ENCODE measurements at regions not wholly inside any gene's neighbourhood (a gene's known extent, or its start where the extent isn't known, plus 50 kb on each side); places are given as distances from the start of the nearest gene placed in this dataset.

DNA sequence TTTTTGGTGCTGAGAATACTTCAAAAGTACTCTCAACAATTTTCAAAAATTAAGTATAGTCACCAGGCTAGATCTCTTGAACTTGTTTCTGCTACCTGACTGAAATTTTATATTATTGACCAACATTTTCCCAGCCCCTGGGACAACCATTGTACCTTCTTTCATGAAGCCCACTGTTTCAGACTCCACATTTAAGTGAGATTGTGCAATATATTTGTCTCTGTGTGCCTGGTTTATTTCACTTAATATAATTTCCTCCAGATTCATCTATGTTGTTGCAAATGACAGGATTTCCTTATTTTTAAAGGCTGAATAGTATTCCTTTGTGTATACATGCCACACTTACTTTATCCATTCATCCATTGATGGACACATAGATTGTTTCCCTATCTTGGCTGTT, 354.2 kb upstream of the VRK2 start:
- CTCF ChIA-PET = no interaction called here
- Histone ChIP-seq H3F3A (replicated peaks; ENCODE audit: insufficient read depth) (no peaks in the 10 kb centered on the region), H3K79me2 (ENCODE audit: insufficient read depth) (no peaks in the 10 kb centered on the region), H3K4me1 (ENCODE audit: control insufficient read depth in 1 of 2, insufficient read depth in 2 of 2, low read depth in 1 of 2, low read length in 1 of 2) (no peaks in the 10 kb centered on the region), H3K9me3 (no peaks in the 10 kb centered on the region), H3K4me2 (no peak overlapping the region), H3K9ac (no peak overlapping the region), H4K20me1 (ENCODE audit: insufficient read depth) (no peaks in the 10 kb centered on the region), H3K27me3 (ENCODE audit: insufficient read depth) (no peaks in the 10 kb centered on the region; the same call in 1 of the 2 replicates), H3K9me2 (no peaks in the 10 kb centered on the region), H3K4me3 (ENCODE audit: low read depth in 2 of 2, low read length in 1 of 2) (no peak overlapping the region), H3K36me3 (replicated peaks in 1 of 2; ENCODE audit: control insufficient read depth in 1 of 2, insufficient read depth in 2 of 2, low read length in 1 of 2) (no peaks in the 10 kb centered on the region), H2AFZ (ENCODE audit: low read depth) (no peak overlapping the region), H3K27ac (ENCODE audit: low read depth in 2 of 2, low read length in 1 of 2) (no peak overlapping the region)
- DNase-seq = no peak
- POLR2A ChIA-PET = no interaction called here
- TF ChIP-seq ELF1 (IDR thresholded peaks at IDR 0.05) (no peak), GATA2 (CRISPR knock-in tag; IDR thresholded peaks at IDR 0.05) (no peak), TAF1 (IDR thresholded peaks at IDR 0.05; ENCODE audit: borderline replicate concordance, low read depth, low read length) (no peak), YY1 (IDR thresholded peaks at IDR 0.05; ENCODE audit: low read depth) (no peak), NFIC (IDR thresholded peaks at IDR 0.05; ENCODE audit: borderline replicate concordance) (no peak), EP300 (IDR thresholded peaks at IDR 0.05; ENCODE audit: borderline replicate concordance in 1 of 2, low read depth in 1 of 2, low read length in 1 of 2) (no peak), RAD21 (IDR thresholded peaks at IDR 0.05; ENCODE audit: low read length) (no peak), GABPA (IDR thresholded peaks at IDR 0.05; ENCODE audit: low read depth) (no peak), FOXM1 (IDR thresholded peaks at IDR 0.05; ENCODE audit: low read depth) (no peak), TEAD4 (IDR thresholded peaks at IDR 0.05; ENCODE audit: borderline replicate concordance, insufficient read depth) (no peak), RXRA (IDR thresholded peaks at IDR 0.05; ENCODE audit: borderline replicate concordance, low read depth) (no peak)
- TF ChIP-seq, protein P1, sequence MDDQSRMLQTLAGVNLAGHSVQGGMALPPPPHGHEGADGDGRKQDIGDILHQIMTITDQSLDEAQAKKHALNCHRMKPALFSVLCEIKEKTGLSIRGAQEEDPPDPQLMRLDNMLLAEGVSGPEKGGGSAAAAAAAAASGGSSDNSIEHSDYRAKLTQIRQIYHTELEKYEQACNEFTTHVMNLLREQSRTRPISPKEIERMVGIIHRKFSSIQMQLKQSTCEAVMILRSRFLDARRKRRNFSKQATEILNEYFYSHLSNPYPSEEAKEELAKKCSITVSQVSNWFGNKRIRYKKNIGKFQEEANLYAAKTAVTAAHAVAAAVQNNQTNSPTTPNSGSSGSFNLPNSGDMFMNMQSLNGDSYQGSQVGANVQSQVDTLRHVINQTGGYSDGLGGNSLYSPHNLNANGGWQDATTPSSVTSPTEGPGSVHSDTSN (IDR thresholded peaks at IDR 0.05) = no peak
- TF ChIP-seq, protein P2, sequence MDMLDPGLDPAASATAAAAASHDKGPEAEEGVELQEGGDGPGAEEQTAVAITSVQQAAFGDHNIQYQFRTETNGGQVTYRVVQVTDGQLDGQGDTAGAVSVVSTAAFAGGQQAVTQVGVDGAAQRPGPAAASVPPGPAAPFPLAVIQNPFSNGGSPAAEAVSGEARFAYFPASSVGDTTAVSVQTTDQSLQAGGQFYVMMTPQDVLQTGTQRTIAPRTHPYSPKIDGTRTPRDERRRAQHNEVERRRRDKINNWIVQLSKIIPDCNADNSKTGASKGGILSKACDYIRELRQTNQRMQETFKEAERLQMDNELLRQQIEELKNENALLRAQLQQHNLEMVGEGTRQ (IDR thresholded peaks at IDR 0.05; ENCODE audit: borderline replicate concordance, low read depth, low read length) = no peak
- TF ChIP-seq, protein P3, sequence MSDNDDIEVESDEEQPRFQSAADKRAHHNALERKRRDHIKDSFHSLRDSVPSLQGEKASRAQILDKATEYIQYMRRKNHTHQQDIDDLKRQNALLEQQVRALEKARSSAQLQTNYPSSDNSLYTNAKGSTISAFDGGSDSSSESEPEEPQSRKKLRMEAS (IDR thresholded peaks at IDR 0.05; ENCODE audit: low read depth) = no peak

DNA sequence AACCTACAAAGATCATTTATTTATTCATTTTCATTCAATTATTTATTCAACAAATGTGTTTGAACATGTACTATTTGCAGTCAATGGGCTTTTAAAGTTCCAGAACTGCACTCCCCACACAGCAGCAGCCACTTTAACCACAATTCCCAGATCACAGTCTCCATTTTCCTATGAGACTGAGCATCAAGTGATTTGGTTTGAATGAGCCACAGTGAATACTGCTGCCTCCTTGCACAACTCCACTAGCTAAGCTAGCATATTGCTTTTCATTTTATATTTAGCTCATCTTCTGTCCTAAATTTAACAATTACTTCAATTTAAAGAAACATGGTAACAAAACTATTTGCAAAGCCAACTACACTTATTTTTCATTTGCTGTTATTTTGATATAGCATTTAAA, 353.4 kb upstream of the VRK2 start:
- ChIA-PET POLR2A (no interaction called here), CTCF (interaction anchor here (1.5 kb wide), 1 partner anchor 27 kb away, joined by 7 read pairs; no protein-coding TSS in a partner anchor)
- no peak overlapping the region for H3K9ac ChIP-seq

More for the DNA sequence above, 353.4 kb upstream of the VRK2 start:
- Histone ChIP-seq H3K4me2 (no peak overlapping the region), H3K27me3 (ENCODE audit: insufficient read depth) (no peaks in the 10 kb centered on the region; the same call in 1 of the 2 replicates), H3K4me3 (ENCODE audit: low read depth in 2 of 2, low read length in 1 of 2) (no peak overlapping the region), H3K79me2 (ENCODE audit: insufficient read depth) (no peaks in the 10 kb centered on the region), H3K4me1 (ENCODE audit: control insufficient read depth in 1 of 2, insufficient read depth in 2 of 2, low read depth in 1 of 2, low read length in 1 of 2) (no peaks in the 10 kb centered on the region), H3F3A (replicated peaks; ENCODE audit: insufficient read depth) (no peaks in the 10 kb centered on the region), H3K27ac (ENCODE audit: low read depth in 2 of 2, low read length in 1 of 2) (no peak overlapping the region), H3K9me3 (no peaks in the 10 kb centered on the region), H4K20me1 (ENCODE audit: insufficient read depth) (no peaks in the 10 kb centered on the region), H2AFZ (ENCODE audit: low read depth) (no peak overlapping the region), H3K36me3 (replicated peaks in 1 of 2; ENCODE audit: control insufficient read depth in 1 of 2, insufficient read depth in 2 of 2, low read length in 1 of 2) (no peaks in the 10 kb centered on the region), H3K9me2 (no peaks in the 10 kb centered on the region)
- no peak for DNase-seq
- TF ChIP-seq MEF2A (IDR thresholded peaks at IDR 0.05; ENCODE audit: borderline replicate concordance, low read depth) = no peak
- TF ChIP-seq, protein P4, sequence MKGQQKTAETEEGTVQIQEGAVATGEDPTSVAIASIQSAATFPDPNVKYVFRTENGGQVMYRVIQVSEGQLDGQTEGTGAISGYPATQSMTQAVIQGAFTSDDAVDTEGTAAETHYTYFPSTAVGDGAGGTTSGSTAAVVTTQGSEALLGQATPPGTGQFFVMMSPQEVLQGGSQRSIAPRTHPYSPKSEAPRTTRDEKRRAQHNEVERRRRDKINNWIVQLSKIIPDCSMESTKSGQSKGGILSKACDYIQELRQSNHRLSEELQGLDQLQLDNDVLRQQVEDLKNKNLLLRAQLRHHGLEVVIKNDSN (IDR thresholded peaks at IDR 0.05; ENCODE audit: borderline replicate concordance, low read depth) = no peak
- no peak for TF ChIP-seq NRF1 (IDR thresholded peaks at IDR 0.05; ENCODE audit: low read depth, low read length)
- no peak for TF ChIP-seq SMC3 (IDR thresholded peaks at IDR 0.05; ENCODE audit: low read depth, low read length)
- TF ChIP-seq RAD21 (IDR thresholded peaks at IDR 0.05; ENCODE audit: low read length) = no peak
- TF ChIP-seq TEAD4 (IDR thresholded peaks at IDR 0.05; ENCODE audit: borderline replicate concordance, insufficient read depth) = no peak
- no peak for TF ChIP-seq EP300 (IDR thresholded peaks at IDR 0.05; ENCODE audit: borderline replicate concordance in 1 of 2, low read depth in 1 of 2, low read length in 1 of 2)
- no peak for TF ChIP-seq FOXM1 (IDR thresholded peaks at IDR 0.05; ENCODE audit: low read depth)
- no peak for TF ChIP-seq RFX5 (IDR thresholded peaks at IDR 0.05; ENCODE audit: low read length)
- TF ChIP-seq, protein P5, sequence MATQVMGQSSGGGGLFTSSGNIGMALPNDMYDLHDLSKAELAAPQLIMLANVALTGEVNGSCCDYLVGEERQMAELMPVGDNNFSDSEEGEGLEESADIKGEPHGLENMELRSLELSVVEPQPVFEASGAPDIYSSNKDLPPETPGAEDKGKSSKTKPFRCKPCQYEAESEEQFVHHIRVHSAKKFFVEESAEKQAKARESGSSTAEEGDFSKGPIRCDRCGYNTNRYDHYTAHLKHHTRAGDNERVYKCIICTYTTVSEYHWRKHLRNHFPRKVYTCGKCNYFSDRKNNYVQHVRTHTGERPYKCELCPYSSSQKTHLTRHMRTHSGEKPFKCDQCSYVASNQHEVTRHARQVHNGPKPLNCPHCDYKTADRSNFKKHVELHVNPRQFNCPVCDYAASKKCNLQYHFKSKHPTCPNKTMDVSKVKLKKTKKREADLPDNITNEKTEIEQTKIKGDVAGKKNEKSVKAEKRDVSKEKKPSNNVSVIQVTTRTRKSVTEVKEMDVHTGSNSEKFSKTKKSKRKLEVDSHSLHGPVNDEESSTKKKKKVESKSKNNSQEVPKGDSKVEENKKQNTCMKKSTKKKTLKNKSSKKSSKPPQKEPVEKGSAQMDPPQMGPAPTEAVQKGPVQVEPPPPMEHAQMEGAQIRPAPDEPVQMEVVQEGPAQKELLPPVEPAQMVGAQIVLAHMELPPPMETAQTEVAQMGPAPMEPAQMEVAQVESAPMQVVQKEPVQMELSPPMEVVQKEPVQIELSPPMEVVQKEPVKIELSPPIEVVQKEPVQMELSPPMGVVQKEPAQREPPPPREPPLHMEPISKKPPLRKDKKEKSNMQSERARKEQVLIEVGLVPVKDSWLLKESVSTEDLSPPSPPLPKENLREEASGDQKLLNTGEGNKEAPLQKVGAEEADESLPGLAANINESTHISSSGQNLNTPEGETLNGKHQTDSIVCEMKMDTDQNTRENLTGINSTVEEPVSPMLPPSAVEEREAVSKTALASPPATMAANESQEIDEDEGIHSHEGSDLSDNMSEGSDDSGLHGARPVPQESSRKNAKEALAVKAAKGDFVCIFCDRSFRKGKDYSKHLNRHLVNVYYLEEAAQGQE (IDR thresholded peaks at IDR 0.05; ENCODE audit: low read depth, low read length) = no peak
- no peak for TF ChIP-seq SIN3A (IDR thresholded peaks at IDR 0.05; ENCODE audit: borderline replicate concordance, low read depth, low read length)
- TF ChIP-seq CHD2 (IDR thresholded peaks at IDR 0.05; ENCODE audit: low read length, partially characterized antibody) = no peak
- no peak for TF ChIP-seq RXRA (IDR thresholded peaks at IDR 0.05; ENCODE audit: borderline replicate concordance, low read depth)
- no peak for TF ChIP-seq ELF1 (IDR thresholded peaks at IDR 0.05)
- TF ChIP-seq NFIC (IDR thresholded peaks at IDR 0.05; ENCODE audit: borderline replicate concordance) = no peak
